Duodenal mucosa (tissue), 2 donors: ENCODE measurements at regions not wholly inside any gene's neighbourhood (a gene's known extent, or its start where the extent isn't known, plus 50 kb on each side); places are given as distances from the start of the nearest gene placed in this dataset.

Source experiments
- H3K27ac ChIP-seq: one replicate; pipeline ENCODE4 v1.7.0; 2013; ENCODE audit warnings: low read depth, low read length
- H3K27me3 ChIP-seq, 2 donors: one replicate each; pipeline ENCODE4 v1.7.0; 2013; ENCODE audit warnings: low read length in 2 of 2, control low read depth in 1 of 2; ENCODE audit not compliant: insufficient read depth in 2 of 2, control insufficient read depth in 1 of 2
- H3K36me3 ChIP-seq, 2 donors: one replicate each; pipeline ENCODE4 v1.7.0; 2013; ENCODE audit warnings: low read length in 2 of 2, control low read depth in 1 of 2; ENCODE audit not compliant: insufficient read depth in 2 of 2, control insufficient read depth in 1 of 2
- H3K4me1 ChIP-seq, 2 donors: one replicate each; pipeline ENCODE4 v1.7.0; 2013; ENCODE audit warnings: low read length in 2 of 2, control low read depth in 1 of 2; ENCODE audit not compliant: insufficient read depth in 2 of 2, control insufficient read depth in 1 of 2
- H3K4me3 ChIP-seq, 2 donors: one replicate each; pipeline ENCODE4 v1.7.0; 2013; ENCODE audit warnings: low read length in 2 of 2, low read depth in 1 of 2
- H3K9ac ChIP-seq, 2 donors: one replicate each; pipeline ENCODE4 v1.7.0; 2013; ENCODE audit warnings: low read length in 2 of 2, low read depth in 1 of 2
- H3K9me3 ChIP-seq, 2 donors: one replicate each; pipeline ENCODE4 v1.7.0; 2013; ENCODE audit warnings: low read length in 2 of 2, control low read depth in 1 of 2; ENCODE audit not compliant: control insufficient read depth in 1 of 2

GRCh38 chr20:10828180-10828579, 154.4 kb upstream of the JAG1 start:
- Histone ChIP-seq H3K4me3 (no peak overlapping the region), H3K27ac (no peak overlapping the region), H3K9me3 (no peaks in the 10 kb centered on the region), H3K4me1 (no peaks in the 10 kb centered on the region), H3K36me3 (no peaks in the 10 kb centered on the region), H3K27me3 (no peaks in the 10 kb centered on the region), H3K9ac (no peak overlapping the region)

GRCh38 chr20:10832141-10832540, 158.3 kb upstream of the JAG1 start:
- Histone ChIP-seq H3K9me3 (no peaks in the 10 kb centered on the region), H3K36me3 (no peaks in the 10 kb centered on the region), H3K4me3 (no peak overlapping the region), H3K27me3 (no peaks in the 10 kb centered on the region), H3K9ac (no peak overlapping the region), H3K27ac (no peak overlapping the region), H3K4me1 (no peaks in the 10 kb centered on the region)

- H3K27ac ChIP-seq, result no peak overlapping the region
- no peak overlapping the region for H3K9ac ChIP-seq
Measured at GRCh38 chr20:10837901-10838300, 164.1 kb upstream of the JAG1 start.

GRCh38 chr20:10842116-10842515, 168.3 kb upstream of the JAG1 start:
- H3K27me3 ChIP-seq, result no peaks in the 10 kb centered on the region
- no peak overlapping the region for H3K27ac ChIP-seq
- peaks cover 5 to 12% of the 10 kb centered on the region in 2 donors for H3K9me3 ChIP-seq
- H3K4me1 ChIP-seq, result no peaks in the 10 kb centered on the region
- H3K36me3 ChIP-seq, result no peaks in the 10 kb centered on the region
- no peak overlapping the region for H3K4me3 ChIP-seq
- H3K9ac ChIP-seq, result no peak overlapping the region

More at GRCh38 chr20:10837901-10838300, 164.1 kb upstream of the JAG1 start:
- Histone ChIP-seq H3K36me3 (no peaks in the 10 kb centered on the region), H3K9me3 (peaks cover 5 to 12% of the 10 kb centered on the region in 2 donors), H3K4me3 (no peak overlapping the region), H3K27me3 (no peaks in the 10 kb centered on the region), H3K4me1 (no peaks in the 10 kb centered on the region)

- Histone ChIP-seq H3K27ac (no peak overlapping the region), H3K9me3 (peaks cover 5 to 12% of the 10 kb centered on the region in 2 donors), H3K9ac (no peak overlapping the region), H3K36me3 (no peaks in the 10 kb centered on the region), H3K4me3 (no peak overlapping the region), H3K4me1 (no peaks in the 10 kb centered on the region), H3K27me3 (no peaks in the 10 kb centered on the region)
Measured at GRCh38 chr20:10843146-10843711, 169.4 kb upstream of the JAG1 start.

- Histone ChIP-seq H3K9me3 (peaks cover 4 to 8% of the 10 kb centered on the region in 2 donors), H3K4me1 (peaks cover 0 to 8% of the 10 kb centered on the region in 2 donors), H3K36me3 (no peaks in the 10 kb centered on the region), H3K27me3 (no peaks in the 10 kb centered on the region), H3K9ac (no peak overlapping the region), H3K27ac (no peak overlapping the region), H3K4me3 (no peak overlapping the region)
Measured at GRCh38 chr20:10846766-10847165, 173.0 kb upstream of the JAG1 start.

- Histone ChIP-seq H3K27me3 (no peaks in the 10 kb centered on the region), H3K36me3 (no peaks in the 10 kb centered on the region), H3K27ac (no peak overlapping the region), H3K4me3 (no peak overlapping the region), H3K9me3 (no peaks in the 10 kb centered on the region), H3K9ac (no peak overlapping the region), H3K4me1 (peaks cover 0 to 8% of the 10 kb centered on the region in 2 donors)
Measured at GRCh38 chr20:10848810-10849370, 175.1 kb upstream of the JAG1 start.

GRCh38 chr20:10853176-10853575, 179.4 kb upstream of the JAG1 start:
- Histone ChIP-seq H3K27ac (no peak overlapping the region), H3K4me1 (peaks cover 13 to 35% of the 10 kb centered on the region in 2 donors), H3K9me3 (no peaks in the 10 kb centered on the region), H3K4me3 (no peak overlapping the region), H3K36me3 (no peaks in the 10 kb centered on the region), H3K27me3 (no peaks in the 10 kb centered on the region), H3K9ac (no peak overlapping the region)

GRCh38 chr20:10853731-10854130, 179.9 kb upstream of the JAG1 start:
- peaks cover 13 to 32% of the 10 kb centered on the region in 2 donors for H3K4me1 ChIP-seq
- no peak overlapping the region for H3K27ac ChIP-seq
- no peak overlapping the region for H3K4me3 ChIP-seq
- no peaks in the 10 kb centered on the region for H3K27me3 ChIP-seq
- H3K9ac ChIP-seq, result no peak overlapping the region
- H3K36me3 ChIP-seq, result no peaks in the 10 kb centered on the region
- H3K9me3 ChIP-seq, result no peaks in the 10 kb centered on the region

- peaks cover 13 to 27% of the 10 kb centered on the region in 2 donors for H3K4me1 ChIP-seq
- no peaks in the 10 kb centered on the region for H3K9me3 ChIP-seq
Measured at GRCh38 chr20:10854976-10855375, 181.2 kb upstream of the JAG1 start.

More at GRCh38 chr20:10854976-10855375, 181.2 kb upstream of the JAG1 start:
- no peaks in the 10 kb centered on the region for H3K27me3 ChIP-seq
- no peak overlapping the region for H3K4me3 ChIP-seq
- H3K9ac ChIP-seq, result no peak overlapping the region
- H3K27ac ChIP-seq, result no peak overlapping the region
- H3K36me3 ChIP-seq, result no peaks in the 10 kb centered on the region
